Stimulated activated naive CD8-positive, alpha-beta T cell treated with anti-CD3 and anti-CD28 coated beads, Interleukin-15, Interleukin-2, amounts not matched to agents 100 ng/mL and 50 ng/mL, for 24 hours (primary cell): ENCODE measurements at regions not wholly inside any gene's neighbourhood (a gene's known extent, or its start where the extent isn't known, plus 50 kb on each side); places are given as distances from the start of the nearest gene placed in this dataset.

Experiments used
- H3K27ac Mint-ChIP-seq: one replicate; pipeline ENCODE4 v1.8.0; 2021; ENCODE audit warnings: mild to moderate bottlenecking, mixed read lengths
- H3K27me3 Mint-ChIP-seq: one replicate; pipeline ENCODE4 v1.8.0; 2021; ENCODE audit warnings: mixed read lengths
- H3K36me3 Mint-ChIP-seq: one replicate; pipeline ENCODE4 v1.8.0; 2021; ENCODE audit warnings: low read depth, mixed read lengths
- H3K4me1 Mint-ChIP-seq: one replicate; pipeline ENCODE4 v1.8.0; 2021; ENCODE audit warnings: low read depth, mixed read lengths
- H3K4me3 Mint-ChIP-seq: one replicate; pipeline ENCODE4 v1.8.0; 2021; ENCODE audit warnings: mild to moderate bottlenecking, mixed read lengths
- H3K9me3 Mint-ChIP-seq: one replicate; pipeline ENCODE4 v1.8.0; 2021; ENCODE audit warnings: mixed read lengths

- H3K27ac Mint-ChIP-seq = no peak overlapping the region
- no peaks in the 10 kb centered on the region for H3K27me3 Mint-ChIP-seq
- H3K36me3 Mint-ChIP-seq = no peaks in the 10 kb centered on the region
- H3K4me1 Mint-ChIP-seq = no peaks in the 10 kb centered on the region
- peaks cover 21% of the 10 kb centered on the region for H3K9me3 Mint-ChIP-seq
- no peak overlapping the region for H3K4me3 Mint-ChIP-seq
These were observed 473.3 kb upstream of the SLC35B3 start for GRCh38 chr6:8908638-8909037.

DNA sequence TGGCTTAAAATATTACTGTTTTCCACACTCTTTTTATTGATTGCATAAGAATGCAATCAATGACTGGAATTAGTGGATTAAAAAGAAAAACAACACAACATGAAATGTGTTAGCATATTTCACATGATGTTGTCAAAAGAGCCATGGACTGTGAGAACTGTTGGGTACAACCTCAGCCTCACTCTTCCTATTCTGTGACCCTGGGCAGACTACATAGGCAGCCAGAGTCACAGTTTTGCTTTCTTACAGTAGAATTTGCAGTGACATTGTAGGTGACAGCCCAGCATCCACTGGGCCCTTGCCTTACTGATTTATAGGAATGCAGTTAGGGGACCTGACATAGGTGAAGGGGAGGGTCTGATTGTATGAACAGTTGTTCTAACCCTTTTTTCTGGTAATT lies 471.4 kb upstream of the SLC35B3 start:
- Mint-ChIP-seq H3K27ac (no peak overlapping the region), H3K36me3 (no peaks in the 10 kb centered on the region), H3K4me1 (no peaks in the 10 kb centered on the region), H3K9me3 (peaks cover 5% of the 10 kb centered on the region), H3K4me3 (no peak overlapping the region), H3K27me3 (no peaks in the 10 kb centered on the region)

- Mint-ChIP-seq H3K27me3 (no peaks in the 10 kb centered on the region), H3K9me3 (peaks cover 5% of the 10 kb centered on the region), H3K27ac (no peak overlapping the region), H3K36me3 (no peaks in the 10 kb centered on the region), H3K4me3 (no peak overlapping the region), H3K4me1 (no peaks in the 10 kb centered on the region)
These were observed 470.4 kb upstream of the SLC35B3 start for GRCh38 chr6:8905757-8906156.

- Mint-ChIP-seq H3K27ac (no peak overlapping the region), H3K4me1 (no peaks in the 10 kb centered on the region), H3K27me3 (no peaks in the 10 kb centered on the region), H3K9me3 (peaks cover 5% of the 10 kb centered on the region), H3K4me3 (no peak overlapping the region), H3K36me3 (no peaks in the 10 kb centered on the region)
These were observed 469.4 kb upstream of the SLC35B3 start for GRCh38 chr6:8904754-8905153.

- Mint-ChIP-seq H3K9me3 (peaks cover 8% of the 10 kb centered on the region), H3K36me3 (no peaks in the 10 kb centered on the region), H3K4me1 (no peaks in the 10 kb centered on the region), H3K27ac (no peak overlapping the region), H3K27me3 (no peaks in the 10 kb centered on the region), H3K4me3 (no peak overlapping the region)
These were observed 464.7 kb upstream of the SLC35B3 start for GRCh38 chr6:8900056-8900455.

DNA sequence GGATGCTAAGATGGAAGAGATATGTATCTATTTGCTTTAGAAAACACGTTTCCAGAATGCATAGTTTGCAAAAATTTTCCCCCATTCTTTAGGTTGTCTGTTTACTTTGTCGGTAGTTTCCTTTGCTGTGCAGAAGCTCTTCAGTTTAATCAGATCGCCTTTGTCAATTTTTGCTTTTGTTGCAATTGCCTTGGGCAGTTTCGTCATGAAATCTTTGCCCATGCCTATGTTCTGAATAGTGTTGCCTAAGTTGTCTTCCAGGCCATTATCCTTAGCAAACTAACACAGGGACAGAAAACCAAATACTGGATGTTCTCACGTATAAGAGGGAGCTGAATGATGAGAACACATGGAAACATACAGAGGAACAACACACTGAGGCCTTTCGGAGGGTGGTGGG lies 454.2 kb upstream of the SLC35B3 start:
- no peaks in the 10 kb centered on the region for H3K4me1 Mint-ChIP-seq
- H3K9me3 Mint-ChIP-seq = no peaks in the 10 kb centered on the region
- no peaks in the 10 kb centered on the region for H3K27me3 Mint-ChIP-seq
- no peak overlapping the region for H3K27ac Mint-ChIP-seq
- H3K36me3 Mint-ChIP-seq = no peaks in the 10 kb centered on the region
- no peak overlapping the region for H3K4me3 Mint-ChIP-seq

DNA sequence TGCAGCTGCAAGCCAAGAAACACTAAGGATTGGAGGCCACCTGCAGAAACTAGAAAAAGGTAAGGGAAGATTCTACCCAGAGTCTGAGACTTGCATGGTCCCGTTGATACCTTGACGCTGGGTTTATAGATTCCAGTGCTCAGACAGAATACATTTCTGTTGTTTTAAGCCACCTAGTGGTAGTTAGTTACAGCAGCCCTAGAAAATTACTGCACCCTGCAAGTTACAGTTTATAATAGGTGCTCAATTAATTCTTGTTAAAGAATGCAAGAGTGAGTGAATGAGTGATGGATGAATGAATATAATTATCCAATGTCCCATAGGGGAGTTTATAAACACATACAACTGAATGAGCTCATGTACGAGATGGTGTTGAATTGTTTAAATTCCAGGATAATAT lies 453.1 kb upstream of the SLC35B3 start:
- H3K27me3 Mint-ChIP-seq = no peaks in the 10 kb centered on the region
- H3K36me3 Mint-ChIP-seq = no peaks in the 10 kb centered on the region
- no peak overlapping the region for H3K27ac Mint-ChIP-seq
- H3K4me1 Mint-ChIP-seq = no peaks in the 10 kb centered on the region
- no peak overlapping the region for H3K4me3 Mint-ChIP-seq
- no peaks in the 10 kb centered on the region for H3K9me3 Mint-ChIP-seq

- Mint-ChIP-seq H3K4me3 (no peak overlapping the region), H3K27me3 (no peaks in the 10 kb centered on the region), H3K36me3 (no peaks in the 10 kb centered on the region), H3K27ac (no peak overlapping the region), H3K9me3 (peaks cover 5% of the 10 kb centered on the region), H3K4me1 (no peaks in the 10 kb centered on the region)
These were observed 446.3 kb upstream of the SLC35B3 start for GRCh38 chr6:8881663-8882062.

DNA sequence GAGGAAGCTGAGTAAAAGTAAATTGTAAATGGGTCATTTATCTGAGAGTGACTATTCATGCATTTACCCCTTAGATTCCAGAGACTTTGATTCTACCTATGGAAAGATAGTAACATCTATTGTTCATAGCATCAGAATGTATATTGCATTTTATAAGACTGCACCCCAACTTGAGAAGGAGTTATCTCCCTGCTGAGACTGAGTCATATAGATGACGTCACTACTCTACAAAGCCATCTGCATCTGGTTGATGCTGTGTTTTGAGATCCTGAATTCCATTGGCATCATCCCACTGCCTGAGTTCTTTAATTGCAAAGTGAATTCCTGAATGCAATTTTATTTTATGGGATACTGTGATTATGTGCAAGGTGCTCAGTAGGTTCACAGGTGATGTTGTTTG lies 444.0 kb upstream of the SLC35B3 start:
- H3K4me1 Mint-ChIP-seq = no peaks in the 10 kb centered on the region
- no peak overlapping the region for H3K4me3 Mint-ChIP-seq
- no peaks in the 10 kb centered on the region for H3K27me3 Mint-ChIP-seq
- H3K9me3 Mint-ChIP-seq = peaks cover 5% of the 10 kb centered on the region
- no peak overlapping the region for H3K27ac Mint-ChIP-seq
- H3K36me3 Mint-ChIP-seq = no peaks in the 10 kb centered on the region

DNA sequence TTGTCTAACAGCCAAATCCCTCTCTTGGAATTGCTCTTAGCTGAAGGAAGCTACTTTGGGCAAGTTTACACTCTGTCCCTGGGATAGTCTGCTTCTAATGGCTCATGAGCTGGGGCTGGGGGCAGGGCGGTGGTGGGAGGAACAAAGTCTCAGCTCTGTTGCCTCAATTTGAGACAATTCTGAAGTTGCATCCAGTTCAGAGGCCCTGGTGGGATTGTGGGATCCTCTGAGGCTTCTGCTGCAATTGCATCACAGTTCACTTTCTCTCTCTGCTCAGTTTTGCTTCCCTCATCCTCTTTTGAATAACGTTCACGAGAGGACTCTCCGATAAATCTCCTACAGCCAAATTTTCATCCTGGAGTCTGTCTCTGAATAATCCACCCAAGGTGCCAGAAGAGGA lies 440.6 kb upstream of the SLC35B3 start:
- no peaks in the 10 kb centered on the region for H3K27me3 Mint-ChIP-seq
- H3K36me3 Mint-ChIP-seq = no peaks in the 10 kb centered on the region
- H3K4me1 Mint-ChIP-seq = no peaks in the 10 kb centered on the region
- no peak overlapping the region for H3K4me3 Mint-ChIP-seq
- H3K9me3 Mint-ChIP-seq = peaks cover 5% of the 10 kb centered on the region
- no peak overlapping the region for H3K27ac Mint-ChIP-seq

- no peaks in the 10 kb centered on the region for H3K4me1 Mint-ChIP-seq
- H3K9me3 Mint-ChIP-seq = no peaks in the 10 kb centered on the region
- H3K27me3 Mint-ChIP-seq = no peaks in the 10 kb centered on the region
- H3K4me3 Mint-ChIP-seq = no peak overlapping the region
- H3K36me3 Mint-ChIP-seq = no peaks in the 10 kb centered on the region
- H3K27ac Mint-ChIP-seq = no peak overlapping the region
These were observed 437.2 kb upstream of the SLC35B3 start for GRCh38 chr6:8872589-8872988.

- Mint-ChIP-seq H3K27ac (no peak overlapping the region), H3K27me3 (no peaks in the 10 kb centered on the region), H3K9me3 (no peaks in the 10 kb centered on the region), H3K4me1 (no peaks in the 10 kb centered on the region), H3K36me3 (no peaks in the 10 kb centered on the region), H3K4me3 (no peak overlapping the region)
These were observed 430.1 kb upstream of the SLC35B3 start for GRCh38 chr6:8865451-8865850.

- no peak overlapping the region for H3K27ac Mint-ChIP-seq
- no peaks in the 10 kb centered on the region for H3K36me3 Mint-ChIP-seq
- H3K4me1 Mint-ChIP-seq = no peaks in the 10 kb centered on the region
- no peak overlapping the region for H3K4me3 Mint-ChIP-seq
- H3K9me3 Mint-ChIP-seq = no peaks in the 10 kb centered on the region
- H3K27me3 Mint-ChIP-seq = no peaks in the 10 kb centered on the region
These were observed 425.3 kb upstream of the SLC35B3 start for GRCh38 chr6:8860671-8861070.

DNA sequence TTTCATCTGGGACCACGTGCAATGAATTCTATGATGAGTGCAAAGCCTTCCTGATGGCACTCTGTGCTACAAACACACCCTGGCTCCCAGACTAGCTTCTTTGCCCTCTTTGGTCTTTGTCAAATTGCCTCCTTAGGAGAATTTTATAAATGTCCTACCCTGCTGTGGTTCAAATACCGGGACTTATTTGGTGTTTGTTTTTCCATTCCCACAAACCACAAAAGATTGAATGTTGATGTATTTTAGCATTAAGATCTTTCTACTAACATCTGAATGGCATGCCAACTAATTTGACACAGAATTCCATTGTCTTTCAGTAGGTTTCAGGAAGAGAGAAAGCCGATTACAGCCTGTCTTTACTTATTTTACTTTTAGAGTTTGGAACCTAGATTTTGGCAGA lies 424.2 kb upstream of the SLC35B3 start:
- no peaks in the 10 kb centered on the region for H3K36me3 Mint-ChIP-seq
- no peaks in the 10 kb centered on the region for H3K4me1 Mint-ChIP-seq
- no peak overlapping the region for H3K4me3 Mint-ChIP-seq
- no peaks in the 10 kb centered on the region for H3K9me3 Mint-ChIP-seq
- H3K27ac Mint-ChIP-seq = no peak overlapping the region
- no peaks in the 10 kb centered on the region for H3K27me3 Mint-ChIP-seq

DNA sequence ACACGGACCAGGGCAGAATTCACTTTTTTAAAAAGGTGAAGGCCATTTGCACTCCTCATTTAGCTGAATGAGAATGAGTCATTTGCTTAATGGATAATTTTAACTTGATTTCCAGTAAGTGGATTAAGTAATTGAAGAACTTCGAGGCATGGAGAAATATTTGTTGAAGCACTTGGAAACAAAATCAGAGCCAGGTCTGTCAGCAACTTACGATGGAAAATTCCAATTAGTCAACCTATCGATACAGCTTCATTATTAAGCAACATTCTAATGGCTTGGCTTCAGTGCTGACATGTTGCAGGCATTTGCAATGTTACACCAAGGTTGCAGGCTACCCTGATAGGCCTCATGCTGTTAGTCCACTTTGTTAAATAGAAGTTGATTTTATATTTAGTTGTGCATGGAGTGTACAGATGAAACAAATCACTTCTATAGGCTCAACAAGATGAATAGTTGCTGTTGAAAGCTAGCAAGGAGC lies 423.5 kb upstream of the SLC35B3 start:
- Mint-ChIP-seq H3K4me3 (no peak overlapping the region), H3K27me3 (no peaks in the 10 kb centered on the region), H3K27ac (no peak overlapping the region), H3K4me1 (no peaks in the 10 kb centered on the region), H3K9me3 (no peaks in the 10 kb centered on the region), H3K36me3 (no peaks in the 10 kb centered on the region)

GRCh38 chr6:8857160-8857559 lies 421.8 kb upstream of the SLC35B3 start:
- Mint-ChIP-seq H3K27me3 (no peaks in the 10 kb centered on the region), H3K4me3 (no peak overlapping the region), H3K36me3 (no peaks in the 10 kb centered on the region), H3K9me3 (no peaks in the 10 kb centered on the region), H3K27ac (no peak overlapping the region), H3K4me1 (no peaks in the 10 kb centered on the region)

GRCh38 chr6:8855411-8855810 lies 420.1 kb upstream of the SLC35B3 start:
- H3K4me1 Mint-ChIP-seq = no peaks in the 10 kb centered on the region
- H3K9me3 Mint-ChIP-seq = no peaks in the 10 kb centered on the region
- no peak overlapping the region for H3K27ac Mint-ChIP-seq
- no peaks in the 10 kb centered on the region for H3K27me3 Mint-ChIP-seq
- H3K36me3 Mint-ChIP-seq = no peaks in the 10 kb centered on the region
- no peak overlapping the region for H3K4me3 Mint-ChIP-seq
